Vagina (tissue), 2 donors: ENCODE measurements at regions not wholly inside any gene's neighbourhood (a gene's known extent, or its start where the extent isn't known, plus 50 kb on each side); places are given as distances from the start of the nearest gene placed in this dataset.
"Not testable (repeated sequence)": the region's sequence is repeated elsewhere in the genome, so short reads cannot be mapped to it uniquely, and the experiment has no call there.

Experiments used
- CTCF ChIP-seq, 3 experiments: fragments of 450-650 bp in 2 of 3; fragments of 200-600 bp in 1 of 3; sonication (generic) in 1 of 3; IDR thresholded peaks; one replicate each; pipeline ENCODE4 v1.5.1; 2017 to 2019; ENCODE audit warnings: antibody characterized with exemption in 3 of 3, mild to moderate bottlenecking in 2 of 3, moderate library complexity in 2 of 3
- POLR2AphosphoS5 ChIP-seq, 2 donors: sonication (generic); formaldehyde crosslinking; IDR thresholded peaks; one replicate each; pipeline ENCODE4 v1.9.0; 2017; ENCODE audit warnings: antibody characterized with exemption in 2 of 2, mild to moderate bottlenecking in 2 of 2, low read depth in 1 of 2; ENCODE audit not compliant: insufficient read depth in 1 of 2

GRCh38 chr22:15786942-15787733, 97.3 kb downstream of the POTEH start:
- TF ChIP-seq CTCF (IDR thresholded peaks at IDR 0.05); POLR2AphosphoS5 (IDR thresholded peaks at IDR 0.05; ENCODE audit: insufficient read depth in 1 of 2, low read depth in 1 of 2): not testable (repeated sequence)
